Esophagus muscularis mucosa (tissue), 4 donors: ENCODE measurements at regions not wholly inside any gene's neighbourhood (a gene's known extent, or its start where the extent isn't known, plus 50 kb on each side); places are given as distances from the start of the nearest gene placed in this dataset.

Experiments
- DNase-seq: peaks from one replicate; pipeline ENCODE4 v3.0.0-alpha.2; 2017; ENCODE audit errors: extremely low spot score
- H3K27ac ChIP-seq, 4 donors: fragments of 200-600 bp; sonication (generic); replicated peaks in 1 of 4; 1 replicate in 3 of 4; 2 replicates in 1 of 4; pipeline ENCODE4 v1.5.1; 2016 to 2019; ENCODE audit warnings: mild to moderate bottlenecking in 1 of 4
- H3K27me3 ChIP-seq, 4 donors: fragments of 200-600 bp; sonication (generic); one replicate each; pipeline versions ENCODE4 v1.5.1 to v1.6.0; 2016 to 2019
- H3K36me3 ChIP-seq, 4 donors: fragments of 200-600 bp; sonication (generic); one replicate each; pipeline ENCODE4 v1.5.1; 2016 to 2019
- H3K4me1 ChIP-seq, 4 donors: fragments of 200-600 bp; sonication (generic); one replicate each; pipeline ENCODE4 v1.5.1; 2016 to 2019
- H3K4me3 ChIP-seq, 4 donors: fragments of 200-600 bp; sonication (generic); 1 replicate in 2 of 4; 2 replicates in 2 of 4; pipeline ENCODE4 v1.5.1; 2016 to 2019; ENCODE audit warnings: mild to moderate bottlenecking in 4 of 4, moderate library complexity in 1 of 4
- H3K9me3 ChIP-seq, 4 donors: fragments of 200-600 bp; sonication (generic); 1 replicate in 3 of 4; 2 replicates in 1 of 4; pipeline ENCODE4 v1.5.1; 2016 to 2019
- CTCF ChIP-seq, 3 experiments: fragments of 200-600 bp in 2 of 3; fragments of 450-650 bp in 1 of 3; sonication (generic) in 2 of 3; IDR thresholded peaks; one replicate each; pipeline ENCODE4 v1.5.1; 2017 to 2019; ENCODE audit warnings: antibody characterized with exemption in 3 of 3, mild to moderate bottlenecking in 2 of 3, moderate library complexity in 1 of 3
- EP300 ChIP-seq: sonication (generic); formaldehyde crosslinking; IDR thresholded peaks from one replicate; pipeline ENCODE4 v1.6.1; 2017; ENCODE audit warnings: antibody characterized with exemption
- POLR2A ChIP-seq: fragments of 450-650 bp; IDR thresholded peaks from one replicate; pipeline ENCODE4 v1.6.1; 2017; ENCODE audit warnings: antibody characterized with exemption, moderate library complexity, mild to moderate bottlenecking, low read depth
- POLR2AphosphoS5 ChIP-seq, 2 donors: sonication (generic); formaldehyde crosslinking; IDR thresholded peaks; one replicate each; pipeline ENCODE4 v1.6.1; 2017; ENCODE audit warnings: antibody characterized with exemption in 2 of 2
- WGBS: methylation state at CpG from one replicate; pipeline ENCODE4 v1.1.5; 2018; 5-methylcytosine and 5-hydroxymethylcytosine counted together
- intact Hi-C: fragments of 100-400 bp; cut with DNase I; formaldehyde crosslinking; loops from one replicate; pipeline ENCODE4 v1.15.1; 2023

GRCh38 chr4:147309434-147309833, 171.5 kb upstream of the EDNRA start:
- H3K36me3 ChIP-seq: no peaks in the 10 kb centered on the region
- no peaks in the 10 kb centered on the region for H3K4me1 ChIP-seq
- H3K27me3 ChIP-seq: no peaks in the 10 kb centered on the region
- H3K27ac ChIP-seq: no peak overlapping the region
- 41% methylated on average over 4 of the region's 4 CpGs for WGBS
- no peak for TF ChIP-seq EP300
- no peak for TF ChIP-seq POLR2A
- TF ChIP-seq CTCF (IDR thresholded peaks at IDR 0.05): no peak
- no peak for TF ChIP-seq POLR2AphosphoS5 (IDR thresholded peaks at IDR 0.05)
- no peaks in the 10 kb centered on the region for H3K9me3 ChIP-seq
- DNase-seq: no peak
- intact Hi-C loops: no loop called here
- no peak overlapping the region for H3K4me3 ChIP-seq

GRCh38 chr4:147310312-147310711, 170.6 kb upstream of the EDNRA start:
- H3K27ac ChIP-seq: no peak overlapping the region
- no peaks in the 10 kb centered on the region for H3K9me3 ChIP-seq
- TF ChIP-seq POLR2AphosphoS5 (IDR thresholded peaks at IDR 0.05) (no peak), EP300 (no peak), CTCF (IDR thresholded peaks at IDR 0.05) (no peak), POLR2A (no peak)
- H3K36me3 ChIP-seq: no peaks in the 10 kb centered on the region
- intact Hi-C loops: no loop called here
- H3K4me1 ChIP-seq: no peaks in the 10 kb centered on the region
- DNase-seq: no peak
- H3K27me3 ChIP-seq: no peaks in the 10 kb centered on the region
- no peak overlapping the region for H3K4me3 ChIP-seq
- WGBS: 78% methylated on average over 4 of the region's 4 CpGs

- Histone ChIP-seq H3K4me1 (no peaks in the 10 kb centered on the region), H3K27me3 (no peaks in the 10 kb centered on the region), H3K36me3 (no peaks in the 10 kb centered on the region), H3K27ac (no peak overlapping the region), H3K9me3 (no peaks in the 10 kb centered on the region), H3K4me3 (no peak overlapping the region)
- DNase-seq: no peak
- TF ChIP-seq CTCF (IDR thresholded peaks at IDR 0.05) (no peak), POLR2AphosphoS5 (IDR thresholded peaks at IDR 0.05) (no peak), EP300 (no peak), POLR2A (no peak)
- intact Hi-C loops: no loop called here
- WGBS: 83% methylated on average over 2 of the region's 2 CpGs
Observed at GRCh38 chr4:147311956-147312355, 168.9 kb upstream of the EDNRA start.

GRCh38 chr4:147312376-147313046, 168.4 kb upstream of the EDNRA start:
- 65% methylated on average over 7 of the region's 7 CpGs for WGBS
- H3K27me3 ChIP-seq: no peaks in the 10 kb centered on the region
- H3K4me1 ChIP-seq: no peaks in the 10 kb centered on the region
- DNase-seq: no peak
- H3K27ac ChIP-seq: no peak overlapping the region
- TF ChIP-seq POLR2AphosphoS5 (IDR thresholded peaks at IDR 0.05) (no peak), EP300 (no peak), POLR2A (no peak), CTCF (IDR thresholded peaks at IDR 0.05) (no peak)
- no peaks in the 10 kb centered on the region for H3K36me3 ChIP-seq
- H3K9me3 ChIP-seq: no peaks in the 10 kb centered on the region
- no peak overlapping the region for H3K4me3 ChIP-seq
- intact Hi-C loops: no loop called here

- TF ChIP-seq EP300 (no peak), POLR2AphosphoS5 (IDR thresholded peaks at IDR 0.05) (no peak), POLR2A (no peak)
- no peaks in the 10 kb centered on the region for H3K27me3 ChIP-seq
Observed at GRCh38 chr4:147313108-147313507, 167.8 kb upstream of the EDNRA start.

More at GRCh38 chr4:147313108-147313507, 167.8 kb upstream of the EDNRA start:
- Histone ChIP-seq H3K4me3 (no peak overlapping the region), H3K36me3 (no peaks in the 10 kb centered on the region), H3K9me3 (no peaks in the 10 kb centered on the region), H3K4me1 (no peaks in the 10 kb centered on the region), H3K27ac (no peak overlapping the region)
- no peak for DNase-seq
- WGBS: 100% methylated on average over 1 of the region's 1 CpG
- intact Hi-C loops: no loop called here
